ENCODE measurements at regions not wholly inside any gene's neighbourhood (a gene's known extent, or its start where the extent isn't known, plus 50 kb on each side); places are given as distances from the start of the nearest gene placed in this dataset.
"Not testable (repeated sequence)": the region's sequence is repeated elsewhere in the genome, so short reads cannot be mapped to it uniquely, and the experiment has no call there.

- DNase-seq = no peak
These were observed 258.2 kb upstream of the POM121L12 start for GRCh38 chr7:52777051-52777822.

- DNase-seq = no peak
These were observed 259.6 kb upstream of the POM121L12 start for GRCh38 chr7:52775876-52776275.

DNA sequence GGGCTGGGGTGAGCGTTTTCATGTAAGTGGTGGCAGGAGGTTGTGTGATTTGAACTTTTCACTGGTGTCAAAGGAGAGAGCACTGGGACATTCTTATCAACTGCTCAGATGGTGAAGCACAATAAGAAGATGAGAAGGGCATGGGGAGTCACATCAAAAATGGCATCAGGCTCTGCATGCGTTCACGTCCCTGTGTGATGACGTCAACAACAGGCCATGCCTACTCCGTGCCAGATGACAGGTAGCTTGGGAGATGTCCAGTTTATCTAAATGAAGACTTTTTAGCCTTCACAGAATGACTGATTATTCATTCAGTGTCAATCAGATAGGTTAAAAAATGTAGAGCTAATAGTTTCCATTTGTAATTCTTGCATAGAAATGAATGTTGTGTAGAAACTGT is 264.3 kb upstream of the POM121L12 start:
- no peak for DNase-seq

- no peak for DNase-seq
These were observed 270.8 kb upstream of the POM121L12 start for GRCh38 chr7:52764492-52765169.

GRCh38 chr7:52758356-52758755 is 277.1 kb upstream of the POM121L12 start:
- DNase-seq = no peak

GRCh38 chr7:52753855-52754254 is 281.6 kb upstream of the POM121L12 start:
- no peak for DNase-seq

DNA sequence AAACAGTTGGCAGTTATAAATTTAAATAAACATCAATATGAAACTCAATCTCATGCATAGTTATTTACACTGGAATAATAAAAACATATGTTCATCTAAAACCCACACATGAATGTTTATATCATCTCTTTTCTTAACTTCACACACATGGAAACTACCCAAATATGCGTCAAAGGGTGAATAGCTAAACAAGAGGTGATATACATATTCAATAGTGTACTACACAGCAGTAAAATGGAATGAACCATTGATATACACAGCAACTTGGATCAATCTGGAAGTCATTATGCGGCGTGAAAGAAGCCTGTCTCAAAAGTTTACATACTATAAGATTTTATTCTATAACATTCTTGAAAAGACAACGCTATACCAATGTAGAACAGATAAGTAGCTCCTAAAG is 282.5 kb upstream of the POM121L12 start:
- DNase-seq = no peak

GRCh38 chr7:52749880-52750279 is 285.6 kb upstream of the POM121L12 start:
- DNase-seq = no peak

DNA sequence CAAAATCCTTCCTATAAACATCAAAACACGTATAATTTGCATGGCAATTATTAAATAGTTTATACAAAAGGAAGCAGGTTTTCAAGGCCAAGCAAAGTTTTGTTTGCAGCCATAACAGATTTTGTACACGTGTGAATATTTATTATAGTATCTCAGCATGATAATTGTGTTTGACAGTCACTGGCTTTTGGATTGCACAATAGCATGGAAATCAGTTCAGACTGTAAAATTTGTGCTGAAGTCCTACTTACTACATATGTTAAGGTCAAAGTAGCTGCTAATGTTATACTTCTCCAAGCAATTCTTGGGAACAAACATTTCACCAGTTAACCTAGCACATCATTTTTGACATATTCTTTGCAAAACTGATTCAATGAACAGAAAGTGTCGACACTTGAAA is 287.6 kb upstream of the POM121L12 start:
- DNase-seq = no peak

DNA sequence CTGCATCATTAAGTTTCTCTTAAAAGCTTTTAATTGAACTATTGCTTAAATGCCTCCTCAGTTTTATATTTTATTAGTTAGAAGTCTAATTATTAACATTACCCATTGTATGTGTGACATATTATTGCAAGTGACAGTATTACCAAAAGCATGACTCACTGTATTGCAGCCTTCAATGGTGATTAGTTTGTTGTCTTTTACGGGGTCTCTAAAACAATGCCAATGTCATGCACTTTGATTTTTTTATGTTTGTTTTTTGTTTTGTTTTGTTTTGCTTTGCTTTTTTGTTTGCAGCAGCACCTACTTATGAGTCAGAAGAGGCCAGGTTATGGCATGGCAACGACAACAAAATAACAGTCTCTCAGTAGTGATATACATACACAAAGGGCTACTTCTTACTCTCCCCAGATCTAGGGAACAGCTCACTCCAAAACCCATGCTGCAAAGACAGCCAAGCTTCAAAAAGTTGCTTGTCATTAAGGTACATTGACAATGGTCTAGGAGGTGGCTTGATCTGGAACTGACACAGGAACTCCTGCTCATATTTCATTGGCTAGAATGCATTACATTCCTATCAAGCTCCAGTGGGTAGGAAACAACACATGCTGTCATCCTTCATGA is 293.7 kb upstream of the POM121L12 start:
- DNase-seq = no peak

- no peak for DNase-seq
These were observed 299.8 kb upstream of the POM121L12 start for GRCh38 chr7:52735656-52736055.

DNA sequence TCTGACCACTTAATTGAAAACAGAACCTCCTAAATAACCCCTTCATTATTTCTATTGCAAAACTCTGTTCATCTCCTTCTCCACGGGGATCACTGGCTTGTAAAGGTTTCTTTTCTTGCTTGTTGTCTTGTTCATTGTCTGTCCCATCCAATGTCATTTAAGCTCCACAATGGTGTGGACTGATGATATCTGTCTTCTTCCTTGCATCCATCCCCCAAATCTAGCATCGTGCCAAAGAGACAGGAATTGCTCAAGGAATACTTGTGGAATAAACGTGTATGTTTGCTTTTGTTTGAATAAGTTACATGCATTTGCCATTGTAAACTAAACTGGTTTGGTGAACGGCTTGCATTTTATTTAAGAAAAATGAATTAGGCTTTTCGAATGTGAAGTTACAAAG is 306.8 kb upstream of the POM121L12 start:
- DNase-seq = not testable (repeated sequence)

DNA sequence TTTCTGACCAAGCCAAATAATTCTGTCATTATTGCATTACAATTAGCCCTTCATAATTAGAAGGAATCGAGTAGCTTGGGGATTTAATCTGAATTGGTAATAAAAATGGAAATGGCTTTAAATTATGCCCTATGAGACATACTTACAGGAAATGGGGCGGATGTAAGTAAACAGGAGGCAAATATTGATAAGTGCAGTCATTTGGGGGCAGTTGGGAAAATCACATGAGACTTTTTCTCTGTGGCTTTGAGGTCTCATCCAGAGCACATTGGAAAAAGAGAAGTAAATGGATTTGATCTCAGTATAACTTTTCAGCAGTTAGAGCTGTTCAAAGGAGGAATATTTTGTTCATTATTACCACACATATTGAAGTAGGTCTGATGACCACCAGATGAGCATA is 307.8 kb upstream of the POM121L12 start:
- DNase-seq = no peak

DNA sequence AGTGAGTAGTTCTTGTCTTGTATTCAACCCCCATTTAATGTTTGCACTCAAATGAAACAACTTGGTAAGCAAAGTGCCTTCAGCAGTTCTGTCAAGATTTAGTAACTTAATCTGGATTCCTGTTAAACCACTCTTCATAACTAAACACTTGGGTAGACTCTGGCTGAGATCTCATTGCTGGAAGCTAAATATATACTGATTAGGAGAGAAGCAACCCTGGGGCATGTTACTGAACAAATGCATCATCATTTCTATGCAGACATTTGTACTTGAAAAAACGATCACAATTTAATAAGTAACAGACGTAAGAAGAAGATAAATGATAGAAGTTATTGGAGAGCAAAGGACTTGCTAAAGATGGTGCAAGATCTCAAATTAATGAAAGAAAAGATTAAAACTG is 308.4 kb upstream of the POM121L12 start:
- DNase-seq = no peak

GRCh38 chr7:52726493-52726892 is 308.9 kb upstream of the POM121L12 start:
- no peak for DNase-seq

GRCh38 chr7:52723606-52724005 is 311.8 kb upstream of the POM121L12 start:
- no peak for DNase-seq

DNA sequence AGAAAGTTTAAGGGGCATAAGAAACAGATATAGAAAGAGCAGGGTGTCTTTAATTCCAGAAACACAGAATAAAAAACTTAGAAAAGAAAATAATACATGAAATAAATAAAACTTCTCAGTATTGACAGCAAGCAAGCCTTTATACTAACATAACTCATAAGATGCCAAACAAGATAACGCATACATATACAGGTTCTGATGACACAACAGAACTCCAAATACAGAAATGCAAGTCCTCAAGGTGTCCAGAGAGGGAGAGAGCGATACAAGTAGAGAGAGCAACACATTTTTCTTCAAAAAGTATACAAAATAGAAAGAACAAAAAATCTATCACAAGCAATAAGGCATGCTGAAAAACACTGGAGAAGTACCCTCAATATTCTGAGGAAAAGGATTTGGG is 314.6 kb upstream of the POM121L12 start:
- DNase-seq = no peak

DNA sequence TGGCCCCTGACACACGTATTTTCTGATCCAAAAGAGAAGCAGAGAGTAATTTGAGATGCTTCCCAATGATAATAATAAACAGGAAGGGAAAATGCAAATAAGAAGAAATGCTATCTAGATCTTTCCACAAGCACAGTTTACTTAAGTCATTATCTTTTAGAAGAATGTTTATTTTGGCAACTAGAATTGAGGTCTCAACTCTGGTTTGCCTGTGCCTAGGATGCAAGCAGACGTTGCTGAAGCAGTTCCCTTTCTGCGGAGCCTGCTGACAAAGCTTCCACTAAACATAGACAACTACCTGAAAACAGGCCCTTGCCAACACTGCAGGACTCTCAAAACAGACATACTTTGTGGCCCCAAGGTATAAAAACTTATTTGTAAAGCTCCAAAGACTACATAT is 315.8 kb upstream of the POM121L12 start:
- DNase-seq = no peak

DNA sequence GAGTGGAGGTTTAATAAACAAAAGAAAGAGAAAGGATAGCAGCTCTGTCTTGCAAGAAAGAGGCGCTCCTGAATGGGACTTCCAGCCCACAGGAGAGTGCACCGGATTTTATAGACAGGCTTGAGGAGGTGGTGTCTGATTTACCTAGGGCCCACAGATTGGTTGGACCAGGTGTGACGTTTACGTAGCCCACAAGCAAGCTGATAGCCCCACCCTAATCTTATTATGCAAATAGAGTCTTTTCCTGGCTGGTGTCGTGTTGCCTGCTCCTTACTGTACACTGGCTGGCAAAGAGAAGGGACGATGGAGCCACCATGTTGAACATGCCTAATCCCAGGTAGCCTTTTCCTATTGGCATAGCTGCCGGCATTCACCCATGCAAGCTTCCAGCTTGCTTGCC is 319.7 kb upstream of the POM121L12 start:
- DNase-seq = no peak

DNA sequence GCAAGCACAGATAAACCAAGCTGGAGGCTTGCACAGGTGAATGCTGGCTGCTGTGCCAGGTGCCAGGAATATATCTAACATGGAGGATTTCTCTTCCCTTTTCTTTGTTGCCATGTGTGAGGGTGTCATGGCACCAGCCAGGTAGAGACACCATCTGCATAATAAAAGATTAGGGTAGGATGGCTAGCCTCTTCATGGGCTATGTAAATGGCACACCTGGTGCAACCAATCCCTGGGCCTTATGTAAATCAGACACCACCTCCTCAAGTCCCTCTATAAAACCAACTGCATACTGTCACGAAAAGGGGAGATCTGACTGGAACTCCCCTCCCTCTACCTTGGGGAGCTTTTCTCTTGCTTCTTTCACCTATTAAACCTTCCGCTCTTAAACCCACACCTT is 322.5 kb upstream of the POM121L12 start:
- DNase-seq = no peak

DNA sequence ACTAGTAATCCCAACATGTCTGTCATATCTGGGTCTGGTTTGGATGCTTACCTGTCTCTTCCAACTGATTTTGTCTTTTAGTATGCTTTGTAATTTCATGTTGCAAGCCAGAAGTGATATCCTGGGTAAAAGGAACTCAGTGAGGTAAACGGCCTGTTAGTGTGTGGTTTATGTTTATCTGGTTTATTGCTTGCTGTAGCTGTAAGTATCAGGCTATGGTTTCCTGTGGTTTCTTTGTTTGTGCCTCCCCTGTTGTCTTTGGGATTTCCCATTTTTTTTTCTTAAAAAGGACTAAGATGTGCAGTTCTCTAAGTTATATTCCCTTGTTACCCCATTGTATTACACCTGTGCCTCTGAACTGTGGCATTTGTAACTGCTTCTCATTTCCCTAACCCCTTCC is 323.5 kb upstream of the POM121L12 start:
- DNase-seq = no peak

- DNase-seq = no peak
These were observed 326.6 kb upstream of the POM121L12 start for GRCh38 chr7:52708846-52709245.

GRCh38 chr7:52705768-52706167 is 329.7 kb upstream of the POM121L12 start:
- DNase-seq = no peak

DNA sequence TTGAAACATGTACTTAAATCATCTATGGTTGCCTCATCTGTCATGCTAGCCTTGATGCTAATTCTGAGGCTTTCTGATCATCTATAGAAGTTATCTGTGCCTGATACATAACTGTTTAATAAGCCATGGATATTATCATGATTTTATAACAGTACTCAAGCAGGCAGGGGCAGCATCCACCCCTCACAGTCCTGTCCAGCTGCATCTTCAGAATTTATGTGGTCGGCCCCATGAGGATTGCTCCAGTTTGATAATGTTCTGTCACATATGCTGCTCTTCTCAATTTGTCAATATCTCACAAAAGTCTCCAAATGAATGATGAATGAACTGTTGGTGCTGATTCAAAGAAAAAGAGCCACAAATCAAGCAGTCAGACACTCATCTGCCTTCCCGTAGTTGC is 335.1 kb upstream of the POM121L12 start:
- no peak for DNase-seq
